ENCODE measurements at regions not wholly inside any gene's neighbourhood (a gene's known extent, or its start where the extent isn't known, plus 50 kb on each side); places are given as distances from the start of the nearest gene placed in this dataset.

GRCh38 chr10:1950803-1951495 is 213.6 kb upstream of the ADARB2 start:
- TF ChIP-seq, protein P1, sequence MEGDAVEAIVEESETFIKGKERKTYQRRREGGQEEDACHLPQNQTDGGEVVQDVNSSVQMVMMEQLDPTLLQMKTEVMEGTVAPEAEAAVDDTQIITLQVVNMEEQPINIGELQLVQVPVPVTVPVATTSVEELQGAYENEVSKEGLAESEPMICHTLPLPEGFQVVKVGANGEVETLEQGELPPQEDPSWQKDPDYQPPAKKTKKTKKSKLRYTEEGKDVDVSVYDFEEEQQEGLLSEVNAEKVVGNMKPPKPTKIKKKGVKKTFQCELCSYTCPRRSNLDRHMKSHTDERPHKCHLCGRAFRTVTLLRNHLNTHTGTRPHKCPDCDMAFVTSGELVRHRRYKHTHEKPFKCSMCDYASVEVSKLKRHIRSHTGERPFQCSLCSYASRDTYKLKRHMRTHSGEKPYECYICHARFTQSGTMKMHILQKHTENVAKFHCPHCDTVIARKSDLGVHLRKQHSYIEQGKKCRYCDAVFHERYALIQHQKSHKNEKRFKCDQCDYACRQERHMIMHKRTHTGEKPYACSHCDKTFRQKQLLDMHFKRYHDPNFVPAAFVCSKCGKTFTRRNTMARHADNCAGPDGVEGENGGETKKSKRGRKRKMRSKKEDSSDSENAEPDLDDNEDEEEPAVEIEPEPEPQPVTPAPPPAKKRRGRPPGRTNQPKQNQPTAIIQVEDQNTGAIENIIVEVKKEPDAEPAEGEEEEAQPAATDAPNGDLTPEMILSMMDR (IDR thresholded peaks at IDR 0.05), result no peak
- no peak for TF ChIP-seq EP300 (IDR thresholded peaks at IDR 0.05)
- TF ChIP-seq POLR2AphosphoS5 (IDR thresholded peaks at IDR 0.05), result no peak

Measured in suprapubic skin (tissue), 4 donors.